NCI-H510A treated with DMSO at 0.1 percent for 48 hours (cell line): ENCODE measurements at regions not wholly inside any gene's neighbourhood (a gene's known extent, or its start where the extent isn't known, plus 50 kb on each side); places are given as distances from the start of the nearest gene placed in this dataset.

Experiments
- DNase-seq: peaks from one replicate; lab custom pipeline; 2025; lab: John Stamatoyannopoulos, UW

DNA sequence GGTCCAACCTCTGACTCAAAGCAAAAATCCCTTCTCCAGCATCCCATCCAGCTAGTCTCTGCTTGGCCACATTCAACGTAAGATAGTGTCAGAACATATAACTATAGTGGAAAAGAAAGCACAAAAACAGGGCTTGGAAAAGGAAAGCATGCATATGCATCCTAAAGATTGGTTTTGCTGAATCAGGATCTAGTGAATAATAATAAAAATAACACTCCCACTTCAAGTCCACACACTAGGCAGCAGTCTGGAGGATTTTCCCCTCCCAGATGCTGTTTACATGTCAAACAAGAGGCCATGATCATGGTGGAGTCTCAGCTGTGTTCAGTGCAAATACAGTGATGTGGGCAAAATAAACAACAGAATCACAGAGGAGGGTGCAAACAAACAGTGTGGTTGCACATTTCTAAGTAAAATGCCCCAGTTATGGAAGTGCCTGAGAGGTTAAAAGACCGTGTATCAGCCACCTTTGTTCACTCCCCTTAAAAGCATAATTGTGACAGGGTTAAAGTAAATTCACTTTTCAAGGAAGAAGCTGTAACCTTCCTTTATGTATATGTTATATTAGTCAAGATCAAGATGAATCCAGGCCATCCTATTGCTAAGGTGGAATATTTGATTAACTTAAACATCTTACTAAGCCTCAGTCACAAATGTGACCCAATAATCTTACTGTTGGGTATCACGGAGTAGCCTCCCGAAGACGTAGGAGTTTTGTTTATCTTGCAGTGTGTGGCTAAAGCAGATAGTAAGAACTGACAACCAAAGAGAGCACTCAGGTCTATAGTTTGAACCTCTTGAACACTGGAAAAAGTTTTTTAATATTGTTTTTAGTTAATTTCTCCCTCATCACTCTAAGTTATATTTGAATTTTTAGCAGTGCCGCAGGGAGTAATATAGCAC, 424.5 kb downstream of the SOX2 start:
- DNase-seq = peak; percentile 63

GRCh38 chr3:182138393-182138792, 426.7 kb downstream of the SOX2 start:
- peak; percentile 21 for DNase-seq

GRCh38 chr3:182139627-182140357, 428.1 kb downstream of the SOX2 start:
- peak; percentile 58 for DNase-seq

DNA sequence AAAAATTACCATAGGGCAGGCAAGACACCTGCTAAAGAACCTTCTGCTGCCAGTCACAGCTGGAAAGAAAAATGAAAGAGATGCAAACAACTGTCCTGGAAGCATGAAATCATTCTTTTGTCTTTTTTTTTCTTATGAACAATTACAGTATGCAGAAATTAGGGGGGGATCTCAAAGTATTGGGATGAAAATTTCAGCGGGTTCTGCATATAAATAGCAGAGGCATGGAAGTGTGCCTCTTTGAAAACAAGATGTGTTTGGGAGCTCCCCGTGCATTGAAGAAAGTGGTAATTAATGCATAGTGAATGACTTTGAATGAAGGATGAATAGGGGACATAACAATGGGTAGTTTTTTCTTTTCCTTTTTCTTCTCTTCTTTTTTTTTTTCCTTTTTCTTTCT, 431.2 kb downstream of the SOX2 start:
- DNase-seq = no peak

- DNase-seq = no peak
These were observed 432.2 kb downstream of the SOX2 start for GRCh38 chr3:182143903-182144302.

- DNase-seq = peak; percentile 25
These were observed 436.6 kb downstream of the SOX2 start for GRCh38 chr3:182148360-182148759.

DNA sequence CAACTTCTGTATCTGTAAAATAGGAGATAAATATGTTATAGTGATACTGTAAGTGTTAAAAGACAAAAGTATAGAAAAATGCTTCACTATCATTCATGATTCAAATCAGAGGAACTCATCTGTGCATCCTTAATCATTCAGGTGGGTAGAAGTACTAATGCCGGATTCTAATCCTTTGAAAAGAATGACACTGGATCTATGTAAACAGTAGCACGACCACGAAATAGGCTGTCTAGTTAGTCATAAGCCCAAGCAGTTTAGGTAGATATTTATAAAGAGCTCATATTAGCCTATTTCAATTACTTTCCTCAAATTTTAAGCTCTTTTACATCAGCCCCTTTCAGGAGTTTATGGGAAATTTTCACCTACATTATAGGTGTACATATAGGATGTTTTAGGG, 437.9 kb downstream of the SOX2 start:
- no peak for DNase-seq

- peak; percentile 57 for DNase-seq
These were observed 444.6 kb downstream of the SOX2 start for GRCh38 chr3:182156326-182156725.

DNA sequence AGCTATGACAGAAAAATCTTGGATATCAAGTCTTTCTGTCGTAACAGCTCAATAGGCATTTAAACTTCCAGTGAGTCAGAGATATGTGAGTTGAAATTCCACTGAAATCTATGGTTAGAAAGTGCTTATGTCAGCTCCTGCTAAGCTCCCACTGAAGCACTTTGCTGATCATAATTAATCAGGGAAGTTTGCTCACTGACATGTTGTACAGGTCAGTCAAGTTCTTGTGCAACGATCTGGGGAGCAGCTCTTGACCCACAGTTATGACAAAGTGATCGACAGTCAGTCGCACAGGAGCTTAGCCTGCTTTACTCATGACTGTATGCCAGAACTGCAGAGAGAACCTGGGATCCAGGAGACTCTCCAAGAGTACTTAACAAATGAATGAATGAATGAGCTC, 453.5 kb downstream of the SOX2 start:
- DNase-seq = peak; percentile 62

GRCh38 chr3:182172534-182172933, 460.8 kb downstream of the SOX2 start:
- no peak for DNase-seq

GRCh38 chr3:182178488-182179200, 466.9 kb downstream of the SOX2 start:
- no peak for DNase-seq

DNA sequence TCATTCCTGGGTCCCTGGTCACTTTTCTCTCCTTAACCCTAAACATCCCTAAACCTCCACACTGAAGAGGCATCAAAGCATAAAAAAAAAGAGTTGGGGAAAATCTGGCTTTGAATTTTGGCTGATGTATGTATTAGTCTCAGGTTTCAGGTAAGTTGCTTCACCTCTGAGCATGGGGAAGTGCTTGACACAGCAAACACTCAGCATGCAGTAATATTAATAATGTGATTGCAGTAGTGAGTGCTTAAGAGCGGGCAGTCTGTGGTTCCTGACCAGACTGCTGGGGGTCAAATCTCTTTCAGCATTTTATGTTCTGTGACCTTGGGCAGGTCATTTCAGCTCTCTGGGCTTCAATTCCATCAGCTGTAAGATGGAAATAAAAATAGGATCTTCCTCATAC, 467.9 kb downstream of the SOX2 start:
- peak; percentile 68 for DNase-seq

DNA sequence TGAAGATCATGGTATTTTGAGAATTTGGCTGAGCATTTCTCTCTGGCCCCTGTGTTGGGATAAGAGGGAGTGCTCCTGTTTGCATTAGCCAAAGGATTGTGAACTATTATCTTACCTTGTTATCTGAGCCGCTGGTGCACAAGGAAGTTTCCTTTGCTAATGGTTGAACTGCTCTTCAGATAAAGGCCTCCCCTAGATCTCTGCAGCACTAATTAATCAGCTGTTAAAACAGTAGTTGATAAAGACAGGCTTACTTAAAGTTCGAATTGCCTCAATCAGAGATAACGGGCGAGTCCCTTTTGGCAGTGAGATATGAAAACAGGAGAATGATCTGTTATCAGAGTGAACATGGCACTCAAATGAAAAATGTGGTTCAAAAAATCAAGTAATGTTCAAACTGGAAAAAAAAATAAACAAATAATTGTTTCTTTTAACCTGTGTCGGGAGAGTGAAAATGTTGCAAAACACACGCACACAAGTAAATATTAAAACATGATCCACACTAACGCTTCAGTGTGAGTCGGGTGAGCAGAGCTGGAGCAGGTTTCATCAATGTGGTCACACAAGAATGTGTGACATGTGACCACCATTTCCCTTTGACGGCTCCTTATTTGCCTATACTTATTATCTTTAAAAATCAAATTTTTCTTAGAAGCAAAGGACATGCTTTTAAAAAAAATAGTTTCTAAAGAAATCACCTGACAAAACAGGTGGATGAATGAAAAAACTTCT, 469.1 kb downstream of the SOX2 start:
- DNase-seq = peak; percentile 38

DNA sequence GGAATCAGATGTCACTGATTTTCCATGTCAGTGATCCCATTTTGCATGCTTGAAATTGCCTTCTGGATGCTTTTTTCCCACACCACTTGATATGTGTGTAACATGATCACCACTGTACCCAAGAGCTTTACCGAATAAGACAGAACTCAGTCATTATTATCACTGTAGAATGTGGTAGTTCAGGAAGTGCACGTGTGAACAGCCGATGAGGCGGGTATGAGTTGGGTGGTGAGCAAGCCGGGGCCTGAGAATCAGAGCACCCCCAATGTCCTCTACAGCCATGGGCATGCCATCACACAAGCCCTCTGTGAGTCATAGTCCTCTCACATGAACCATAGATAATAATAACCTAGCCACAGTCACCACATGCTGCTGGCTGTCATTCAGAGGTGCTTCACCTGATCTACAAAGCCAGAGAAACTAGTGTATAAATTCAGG, 470.8 kb downstream of the SOX2 start:
- DNase-seq = peak; percentile 70

DNA sequence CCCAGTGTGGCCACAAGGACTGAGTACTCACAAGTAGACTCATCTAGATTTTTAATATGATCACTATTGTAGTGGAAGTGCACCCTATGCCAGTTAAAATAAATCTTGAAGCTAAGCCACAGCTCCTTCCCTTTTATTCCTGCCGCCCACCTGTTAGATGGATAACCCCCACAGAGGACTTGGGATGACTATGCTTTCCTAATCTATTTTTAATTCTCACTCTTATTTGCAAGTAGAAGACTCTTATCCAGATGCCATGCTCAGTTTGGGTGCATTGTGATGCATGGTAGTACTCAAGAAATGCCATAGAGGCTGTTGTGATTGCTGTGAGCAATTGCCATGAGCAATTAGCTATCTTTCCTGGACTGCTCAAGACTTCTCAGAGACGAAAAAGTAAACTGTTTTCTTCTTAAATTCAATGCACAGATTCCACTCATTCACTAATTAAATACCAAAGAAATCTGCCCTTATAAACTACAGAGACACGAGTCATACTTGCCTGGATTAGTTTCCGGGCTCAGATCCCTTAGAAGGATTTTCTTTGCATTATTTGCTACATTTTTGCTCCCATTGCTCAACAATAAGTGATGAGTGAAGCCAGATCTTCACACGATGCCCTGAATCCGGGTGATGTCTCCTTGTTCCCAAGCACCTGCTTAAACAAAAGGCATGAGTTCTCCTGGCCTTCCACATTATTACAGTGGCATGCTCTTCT, 472.1 kb downstream of the SOX2 start:
- no peak for DNase-seq

DNA sequence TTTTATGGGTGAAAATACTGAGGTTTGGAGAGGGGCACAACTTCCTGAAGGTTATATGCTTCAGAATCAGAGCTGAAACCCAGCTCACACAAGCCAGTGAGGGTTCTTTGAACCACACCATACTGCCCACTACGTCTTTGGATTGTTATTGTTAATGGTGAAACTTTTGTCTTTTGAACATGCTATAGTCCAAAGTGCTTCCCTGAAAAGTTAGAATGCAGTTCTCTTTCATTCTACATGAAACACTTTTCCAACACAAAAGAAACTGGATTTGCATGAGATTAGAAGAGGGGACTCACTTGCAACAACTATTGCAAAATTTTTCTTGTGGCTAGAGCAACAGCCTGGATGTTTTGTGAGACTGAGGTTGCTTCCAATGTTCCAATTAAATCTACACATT, 473.6 kb downstream of the SOX2 start:
- DNase-seq = no peak

DNA sequence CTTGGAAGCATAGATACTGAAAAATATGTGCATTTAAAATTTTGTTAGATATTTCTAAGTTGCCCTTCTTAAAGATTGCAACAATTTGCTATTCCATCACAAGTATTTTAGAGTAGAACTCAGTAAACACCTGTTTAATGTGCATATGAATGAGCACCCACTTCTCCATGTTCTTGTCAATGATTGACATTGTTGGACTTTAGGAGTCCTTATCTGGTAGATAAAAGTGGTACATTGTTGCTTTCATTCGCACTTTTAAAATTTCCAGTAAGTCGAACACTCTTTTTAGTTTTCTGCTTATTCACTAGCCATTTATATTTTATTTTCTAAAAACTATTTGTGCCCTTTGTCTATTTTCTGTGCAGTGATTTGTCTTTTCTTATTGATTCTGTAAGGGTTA, 478.3 kb downstream of the SOX2 start:
- DNase-seq = no peak

- no peak for DNase-seq
These were observed 486.6 kb downstream of the SOX2 start for GRCh38 chr3:182198345-182198744.

DNA sequence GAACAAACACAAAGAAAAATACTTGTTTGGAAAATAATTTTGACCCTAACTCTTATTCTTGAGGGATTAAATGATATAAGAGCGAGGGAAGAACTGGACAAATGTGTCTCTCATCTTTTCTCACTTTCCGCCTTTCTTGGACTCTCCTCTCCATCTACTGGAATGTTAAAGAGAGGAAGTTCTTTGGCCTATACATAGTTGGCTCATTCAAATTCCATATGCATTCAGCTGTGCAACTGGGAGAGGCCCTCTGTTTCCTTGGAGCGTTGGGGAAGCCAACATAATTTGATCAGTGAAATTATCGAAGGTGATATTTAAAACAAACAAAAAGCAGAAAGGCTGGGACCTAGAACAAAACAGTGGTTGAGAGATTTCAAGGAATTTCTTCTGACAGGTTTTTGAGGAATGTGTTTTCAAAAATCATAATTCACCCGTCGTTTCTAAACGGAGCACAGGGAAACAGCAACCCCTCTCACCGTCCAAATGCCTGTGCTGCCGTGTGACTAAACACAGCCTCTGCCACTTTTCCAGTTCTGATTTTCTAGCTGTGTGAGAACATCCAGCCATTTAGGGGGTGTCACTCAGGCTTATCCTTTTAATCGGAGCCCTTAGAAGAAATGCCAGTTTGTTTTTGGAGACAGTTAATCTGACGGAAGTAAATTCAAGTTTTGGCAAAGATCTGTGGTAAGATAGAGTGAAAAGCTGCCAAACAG, 489.9 kb downstream of the SOX2 start:
- DNase-seq = no peak

DNA sequence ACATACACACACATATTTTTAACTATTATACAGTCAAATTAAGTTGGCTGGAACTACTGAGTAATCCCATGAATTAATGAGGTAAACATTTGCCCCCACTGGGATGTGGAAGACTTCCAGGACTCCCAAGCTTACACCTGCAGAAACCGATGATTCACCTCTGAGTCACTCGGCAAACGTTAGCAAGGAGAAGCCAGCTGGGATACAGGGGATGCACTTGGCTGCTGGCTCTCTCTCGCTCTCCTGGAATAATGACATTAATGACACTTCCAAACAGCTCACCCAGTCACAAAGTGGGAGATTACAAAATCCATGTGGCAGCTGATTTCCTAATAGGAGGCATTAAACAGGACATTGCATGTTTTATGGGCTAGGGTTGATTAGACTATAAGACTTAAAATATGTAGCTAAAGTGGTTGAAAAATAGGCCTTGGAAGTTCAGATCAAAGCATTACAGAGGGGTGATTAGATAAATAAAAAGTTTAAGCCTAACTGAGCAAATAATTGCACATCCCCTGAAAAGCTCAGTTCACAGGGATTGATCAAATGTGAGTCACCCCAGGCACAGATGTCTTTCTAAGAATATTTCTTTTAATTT, 500.9 kb downstream of the SOX2 start:
- peak; percentile 85 for DNase-seq
